Esophagus squamous epithelium (tissue), 5 donors: ENCODE measurements at regions not wholly inside any gene's neighbourhood (a gene's known extent, or its start where the extent isn't known, plus 50 kb on each side); places are given as distances from the start of the nearest gene placed in this dataset.

Experiments
- DNase-seq: peaks from one replicate; lab custom pipeline; 2025; lab: John Stamatoyannopoulos, UW
- H3K27ac ChIP-seq, 4 donors: fragments of 200-600 bp; sonication (generic); one replicate each; pipeline ENCODE4 v1.5.1; 2016 to 2019; ENCODE audit warnings: mild to moderate bottlenecking in 1 of 4
- H3K27me3 ChIP-seq, 4 donors: fragments of 200-600 bp; sonication (generic); 1 replicate in 3 of 4; 2 replicates in 1 of 4; pipeline versions ENCODE4 v1.5.1 to v1.6.0; 2017 to 2021; ENCODE audit warnings: antibody characterized with exemption in 1 of 4
- H3K36me3 ChIP-seq, 3 donors: fragments of 200-600 bp; sonication (generic); one replicate each; pipeline ENCODE4 v1.5.1; 2016 to 2019
- H3K4me1 ChIP-seq, 3 donors: fragments of 200-600 bp; sonication (generic); one replicate each; pipeline ENCODE4 v1.5.1; 2017 to 2019
- H3K4me3 ChIP-seq, 4 donors: fragments of 200-600 bp; sonication (generic); 1 replicate in 3 of 4; 2 replicates in 1 of 4; pipeline ENCODE4 v1.5.1; 2016 to 2019; ENCODE audit warnings: mild to moderate bottlenecking in 2 of 4, moderate library complexity in 1 of 4
- H3K9me3 ChIP-seq, 3 donors: fragments of 200-600 bp; sonication (generic); one replicate each; pipeline ENCODE4 v1.5.1; 2016 to 2019
- CTCF ChIP-seq, 6 experiments: fragments of 450-650 bp in 4 of 6; fragments of 200-600 bp in 2 of 6; sonication (generic) in 2 of 6; IDR thresholded peaks; one replicate each; pipeline ENCODE4 v1.5.1; 2016 to 2019; ENCODE audit warnings: antibody characterized with exemption in 6 of 6, mild to moderate bottlenecking in 4 of 6, moderate library complexity in 4 of 6
- POLR2A ChIP-seq, 4 donors: fragments of 450-650 bp; IDR thresholded peaks; one replicate each; pipeline ENCODE4 v1.6.1; 2017; ENCODE audit warnings: antibody characterized with exemption in 4 of 4, mild to moderate bottlenecking in 4 of 4, moderate library complexity in 3 of 4
- WGBS, 2 donors: methylation state at CpG; one replicate each; pipeline ENCODE4 v1.1.5; 2018; 5-methylcytosine and 5-hydroxymethylcytosine counted together
- intact Hi-C: fragments of 100-400 bp; cut with DNase I; formaldehyde crosslinking; loops from one replicate; pipeline ENCODE4 v1.15.0; 2022
- donor health status: DM: yes; HTN: yes; CAD: no.

- intact Hi-C loops = no loop called here
- no peak overlapping the region for H3K4me3 ChIP-seq
- H3K4me1 ChIP-seq = no peaks in the 10 kb centered on the region
- no peaks in the 10 kb centered on the region for H3K9me3 ChIP-seq
- WGBS, 2 donors = 90% methylated on average over 1 of the region's 1 CpG
- H3K36me3 ChIP-seq = no peaks in the 10 kb centered on the region
- no peaks in the 10 kb centered on the region for H3K27me3 ChIP-seq
- no peak overlapping the region for H3K27ac ChIP-seq
- DNase-seq = no peak
- TF ChIP-seq POLR2A (IDR thresholded peaks at IDR 0.05) (no peak), CTCF (IDR thresholded peaks at IDR 0.05) (no peak)
Observed at GRCh38 chr14:97624985-97625384, 827.8 kb downstream of the VRK1 start.

DNA sequence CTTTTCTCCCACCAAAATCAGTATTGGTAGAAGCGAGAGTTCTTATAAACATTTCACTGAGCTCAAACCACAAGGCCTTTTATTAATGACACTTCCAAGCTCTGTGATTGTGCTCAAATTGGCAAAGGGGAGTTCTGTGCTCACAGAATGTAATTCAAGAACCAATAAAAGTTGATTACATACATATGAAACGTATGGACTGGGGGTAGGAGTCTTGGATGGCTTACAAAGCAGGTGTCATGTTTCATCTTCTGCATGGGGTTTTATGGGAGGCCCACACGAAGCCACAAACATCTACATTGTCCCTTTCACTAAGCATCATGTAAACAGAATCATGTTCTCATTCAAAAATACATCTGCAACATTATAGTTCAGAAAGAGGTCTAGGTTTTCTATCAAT is 828.3 kb downstream of the VRK1 start:
- intact Hi-C loops = no loop called here
- Histone ChIP-seq H3K27me3 (no peaks in the 10 kb centered on the region), H3K4me1 (no peaks in the 10 kb centered on the region), H3K4me3 (no peak overlapping the region), H3K27ac (no peak overlapping the region), H3K9me3 (no peaks in the 10 kb centered on the region), H3K36me3 (no peaks in the 10 kb centered on the region)
- no peak for DNase-seq
- no peak for TF ChIP-seq POLR2A (IDR thresholded peaks at IDR 0.05)
- no peak for TF ChIP-seq CTCF (IDR thresholded peaks at IDR 0.05)
- WGBS, 2 donors = 43 to 52% methylated on average over 3 of the region's 3 CpGs

DNA sequence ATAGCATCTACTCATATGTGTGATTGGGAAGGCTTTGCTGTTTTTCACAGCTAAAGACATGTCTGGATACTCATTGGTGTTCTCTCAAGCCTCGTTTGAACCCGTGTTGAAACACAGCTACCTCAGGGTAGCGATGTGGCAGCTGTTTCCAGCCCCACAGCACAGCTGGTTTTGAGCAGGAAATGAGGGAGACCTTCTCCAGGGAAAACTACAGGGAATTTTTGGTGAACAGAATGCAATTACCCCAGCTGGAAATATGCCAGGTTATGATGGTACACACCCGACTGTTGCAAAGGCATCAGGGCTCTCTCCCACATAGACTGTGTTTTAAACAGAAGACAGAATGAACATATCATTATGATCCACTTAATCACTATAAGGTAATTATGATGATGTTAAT is 828.9 kb downstream of the VRK1 start:
- 49 to 55% methylated on average over 4 of the region's 4 CpGs for WGBS, 2 donors
- Histone ChIP-seq H3K27ac (no peak overlapping the region), H3K9me3 (no peaks in the 10 kb centered on the region), H3K27me3 (no peaks in the 10 kb centered on the region), H3K4me1 (no peaks in the 10 kb centered on the region), H3K4me3 (no peak overlapping the region), H3K36me3 (no peaks in the 10 kb centered on the region)
- TF ChIP-seq POLR2A (IDR thresholded peaks at IDR 0.05) (no peak), CTCF (IDR thresholded peaks at IDR 0.05) (no peak)
- intact Hi-C loops = no loop called here
- DNase-seq = no peak

DNA sequence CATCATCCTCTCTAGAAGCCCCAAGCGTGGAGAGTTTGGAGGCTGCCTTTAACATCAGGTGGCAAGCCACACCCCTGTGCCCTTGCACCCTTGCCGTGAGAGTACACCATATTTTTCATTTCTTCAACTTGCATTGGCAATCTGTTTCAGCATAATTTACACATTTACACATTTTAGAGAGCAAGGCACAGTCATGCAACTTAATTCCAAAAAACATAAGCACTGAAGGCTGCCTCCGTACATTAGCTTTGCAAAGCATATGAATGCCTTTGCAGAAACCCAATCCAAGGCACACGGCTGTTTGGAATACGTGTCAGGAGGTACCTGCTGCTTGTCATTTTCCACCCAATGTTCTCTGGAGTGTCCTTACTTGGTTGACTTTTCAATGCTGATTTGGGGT is 833.1 kb downstream of the VRK1 start:
- intact Hi-C loops = no loop called here
- TF ChIP-seq CTCF (IDR thresholded peaks at IDR 0.05) (no peak), POLR2A (IDR thresholded peaks at IDR 0.05) (no peak)
- Histone ChIP-seq H3K4me3 (no peak overlapping the region), H3K36me3 (no peaks in the 10 kb centered on the region), H3K27ac (no peak overlapping the region), H3K9me3 (no peaks in the 10 kb centered on the region), H3K27me3 (peaks cover 0 to 4% (median 0%) of the 10 kb centered on the region in 4 donors), H3K4me1 (peaks cover 0 to 8% (median 0%) of the 10 kb centered on the region in 3 donors)
- DNase-seq = no peak
- 65 to 69% methylated on average over 5 of the region's 5 CpGs for WGBS, 2 donors

DNA sequence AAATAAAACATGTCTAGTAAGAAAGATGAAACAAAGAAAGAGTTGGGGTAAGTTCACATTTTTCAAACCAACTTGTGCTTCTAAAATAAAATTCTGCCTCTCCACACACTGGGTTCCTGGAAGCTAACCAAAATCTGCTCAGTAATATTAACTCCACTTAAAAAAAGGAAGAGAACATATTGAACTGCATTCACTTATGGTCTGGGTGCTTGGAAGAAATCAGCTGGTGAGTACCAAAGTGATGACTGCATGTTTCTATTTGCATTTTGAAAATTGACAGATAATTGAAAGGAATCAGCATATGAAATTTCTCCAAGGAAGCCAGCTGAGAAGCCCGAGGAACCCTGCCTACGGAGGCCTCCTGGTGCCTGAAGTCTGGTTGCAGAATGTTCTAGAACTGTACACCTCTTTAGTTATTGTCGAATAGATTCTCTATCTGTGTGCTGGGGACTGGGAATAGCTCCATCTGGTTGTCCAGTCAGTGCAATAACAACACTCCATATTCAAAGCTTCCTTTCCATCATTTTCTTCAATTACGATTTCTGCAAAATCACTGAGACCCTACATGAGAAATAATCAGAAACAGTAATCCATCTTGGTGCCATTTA is 836.1 kb downstream of the VRK1 start:
- no peaks in the 10 kb centered on the region for H3K9me3 ChIP-seq
- H3K4me3 ChIP-seq = no peak overlapping the region
- no peaks in the 10 kb centered on the region for H3K36me3 ChIP-seq
- H3K27ac ChIP-seq = no peak overlapping the region
- H3K27me3 ChIP-seq = peaks cover 0 to 4% (median 0%) of the 10 kb centered on the region in 4 donors
- no peak for TF ChIP-seq POLR2A (IDR thresholded peaks at IDR 0.05)
- no peak for TF ChIP-seq CTCF (IDR thresholded peaks at IDR 0.05)
- intact Hi-C loops = no loop called here
- 85 to 91% methylated on average over 4 of the region's 4 CpGs for WGBS, 2 donors
- H3K4me1 ChIP-seq = peaks cover 0 to 8% (median 0%) of the 10 kb centered on the region in 3 donors
- DNase-seq = no peak
